NCI-H2107 (cell line): ENCODE measurements at regions not wholly inside any gene's neighbourhood (a gene's known extent, or its start where the extent isn't known, plus 50 kb on each side); places are given as distances from the start of the nearest gene placed in this dataset.
"Not testable (repeated sequence)": the region's sequence is repeated elsewhere in the genome, so short reads cannot be mapped to it uniquely, and the experiment has no call there.

Experiments used
- DNase-seq: peaks from one replicate; lab custom pipeline; 2025; lab: John Stamatoyannopoulos, UW

DNA sequence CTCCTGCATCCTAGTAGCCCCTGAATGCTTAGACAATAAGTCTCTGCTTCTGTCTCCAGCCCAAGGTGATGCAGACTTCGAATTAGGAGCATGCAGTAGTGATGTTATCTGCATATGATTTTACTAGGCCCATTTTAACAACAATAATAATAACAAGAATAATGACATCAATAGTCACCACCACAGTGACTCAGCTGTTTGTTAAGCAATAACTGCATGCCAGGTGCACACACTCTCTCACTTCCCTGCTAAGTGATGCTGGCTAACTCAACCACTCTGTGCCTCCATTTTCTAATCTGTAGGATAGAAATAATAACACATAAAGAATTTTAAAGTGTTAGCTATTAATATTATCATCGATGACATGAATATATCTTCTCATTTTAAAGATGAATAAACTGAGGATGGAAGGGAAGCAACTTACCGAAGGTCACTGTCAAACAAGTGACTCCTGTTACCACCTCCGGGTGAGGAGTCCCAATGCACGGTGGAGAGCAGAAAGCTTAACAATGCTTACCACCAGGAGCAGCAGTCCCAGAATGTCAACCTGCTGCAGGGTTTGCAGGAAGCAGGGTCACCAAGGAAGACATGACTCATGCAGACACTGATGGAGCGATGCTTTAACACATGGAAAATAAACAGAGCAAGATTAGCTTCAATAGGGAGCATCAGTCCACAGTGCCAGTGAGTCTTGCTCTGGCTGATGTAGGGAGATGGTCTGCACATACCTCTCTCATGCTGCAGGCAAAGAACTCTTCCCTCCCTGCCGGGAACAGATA, 290.2 kb downstream of the SPATA17 start:
- DNase-seq, result no peak

DNA sequence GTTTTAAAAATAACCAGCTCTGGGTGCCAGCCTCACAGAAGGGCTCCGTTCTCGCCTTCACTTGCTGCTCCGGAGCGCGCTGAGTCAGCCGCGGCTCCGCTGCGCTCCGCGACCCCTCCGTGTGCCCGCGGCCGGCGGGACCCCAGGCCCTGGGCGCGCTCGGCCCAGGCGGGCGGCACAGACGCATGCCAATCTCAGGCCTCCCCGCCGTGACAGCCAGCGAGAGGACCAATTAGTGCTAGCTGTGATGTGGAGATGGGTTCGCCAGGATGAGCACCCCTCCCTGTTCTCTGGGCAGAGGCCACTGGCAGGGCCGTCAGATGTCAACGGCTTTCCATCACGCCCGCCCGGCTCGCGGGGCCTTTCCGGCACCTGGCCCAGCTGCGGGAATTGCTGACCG, 293.8 kb downstream of the SPATA17 start:
- no peak for DNase-seq

DNA sequence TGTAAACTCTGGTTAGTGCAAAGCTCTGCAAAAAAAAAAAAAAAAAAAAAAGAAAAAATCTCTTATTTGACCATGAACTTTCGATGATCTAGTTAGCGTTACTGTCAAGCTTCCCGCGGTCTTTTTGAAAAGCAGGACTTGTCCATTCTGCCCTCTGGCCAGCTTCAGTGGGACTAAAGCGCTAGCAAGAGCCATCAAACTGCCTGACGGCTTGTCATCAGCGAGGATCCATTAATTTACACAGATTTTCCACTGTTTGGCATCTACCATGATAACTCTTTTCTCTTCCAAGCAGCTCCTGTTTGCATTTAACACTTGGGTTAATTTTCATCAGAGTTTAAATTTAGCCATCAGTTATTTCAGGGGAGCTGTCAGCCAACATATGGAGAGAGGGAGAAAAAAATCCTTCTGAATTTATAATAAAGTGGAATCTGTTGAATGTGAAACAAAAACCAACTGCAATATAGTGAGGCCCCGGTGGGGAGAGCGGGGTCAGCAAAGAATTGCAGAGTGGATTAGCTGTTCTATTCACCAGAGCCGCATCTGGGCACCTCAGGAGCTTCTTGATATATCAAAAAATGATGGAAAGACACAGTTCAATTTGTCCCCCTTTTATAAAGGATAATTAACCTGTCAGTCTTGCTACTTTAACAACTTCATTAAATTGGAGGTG, 298.2 kb downstream of the SPATA17 start:
- no peak for DNase-seq

DNA sequence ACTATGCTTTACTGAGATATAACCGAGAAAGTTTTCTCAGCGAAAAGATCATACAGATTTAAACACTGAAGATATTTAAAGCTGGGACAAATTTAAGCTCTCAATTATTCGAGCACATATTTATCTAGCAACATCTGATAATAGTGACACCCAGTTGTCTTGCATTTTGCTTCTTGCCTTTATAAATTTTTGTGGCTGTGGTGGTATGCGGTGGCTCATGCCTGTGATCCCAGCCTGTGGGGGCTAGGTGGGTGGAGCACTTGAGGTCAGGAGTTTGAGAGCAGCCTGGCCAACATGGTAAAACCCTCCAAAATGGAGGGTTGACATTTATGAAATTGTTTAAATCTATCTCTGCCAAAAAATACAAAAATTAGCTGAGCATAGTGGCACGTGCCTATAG, 312.2 kb downstream of the SPATA17 start:
- DNase-seq, result no peak

DNA sequence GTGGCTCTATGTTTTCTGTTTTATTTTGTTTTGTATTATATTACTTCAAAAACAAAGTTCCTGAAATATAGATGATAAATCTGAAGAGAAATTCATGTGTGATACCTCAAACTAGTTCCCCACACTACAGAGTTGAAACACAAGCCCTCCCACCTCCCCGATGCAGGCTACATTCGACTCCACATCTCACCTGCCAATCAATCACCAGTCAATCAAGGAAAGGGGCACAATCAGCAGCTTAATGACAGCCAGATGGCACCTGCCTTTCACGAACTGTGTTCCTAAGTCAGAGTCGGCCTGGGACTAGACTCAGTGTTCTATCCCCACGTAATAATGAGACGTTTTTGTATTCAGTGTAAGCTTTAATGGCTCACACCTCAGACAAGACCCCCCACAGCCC, 313.4 kb downstream of the SPATA17 start:
- no peak for DNase-seq

DNA sequence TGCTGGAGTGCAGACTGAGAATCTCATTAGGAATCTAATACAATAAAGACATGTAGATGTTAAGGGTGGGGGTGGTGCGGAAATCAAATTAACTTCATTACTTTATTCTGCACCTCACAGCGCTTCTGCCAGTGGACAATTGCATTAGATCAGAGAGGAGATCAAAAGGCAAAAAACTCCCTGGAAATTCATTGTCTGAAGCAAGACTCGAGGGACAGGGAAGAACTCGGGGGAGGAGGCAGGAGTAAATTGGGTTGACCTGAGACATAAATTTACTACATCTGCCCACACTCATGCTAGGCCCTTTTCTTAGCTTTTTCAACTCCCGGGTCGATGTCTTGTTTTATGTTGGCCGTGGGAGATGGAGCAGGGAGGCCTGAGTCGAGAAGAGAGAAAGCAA, 315.4 kb downstream of the SPATA17 start:
- no peak for DNase-seq

DNA sequence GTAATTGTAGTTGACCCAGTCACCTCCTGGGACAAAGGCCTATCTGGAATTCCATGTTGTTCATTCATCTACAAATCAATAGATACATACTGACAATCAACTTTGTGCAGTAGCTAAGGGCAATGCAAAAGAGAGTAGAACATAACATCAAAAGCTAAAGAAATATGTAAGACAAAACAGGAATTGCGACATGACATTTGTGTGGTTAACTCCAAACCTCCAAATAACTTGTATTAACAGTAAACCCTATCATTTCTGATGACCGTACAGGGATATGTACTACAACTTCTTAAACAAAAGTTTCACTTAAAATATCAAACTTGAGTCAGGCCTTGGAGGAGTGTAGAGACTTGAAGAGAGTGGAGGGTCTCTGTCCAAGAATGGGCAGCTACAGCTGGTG, 317.6 kb downstream of the SPATA17 start:
- DNase-seq, result no peak

DNA sequence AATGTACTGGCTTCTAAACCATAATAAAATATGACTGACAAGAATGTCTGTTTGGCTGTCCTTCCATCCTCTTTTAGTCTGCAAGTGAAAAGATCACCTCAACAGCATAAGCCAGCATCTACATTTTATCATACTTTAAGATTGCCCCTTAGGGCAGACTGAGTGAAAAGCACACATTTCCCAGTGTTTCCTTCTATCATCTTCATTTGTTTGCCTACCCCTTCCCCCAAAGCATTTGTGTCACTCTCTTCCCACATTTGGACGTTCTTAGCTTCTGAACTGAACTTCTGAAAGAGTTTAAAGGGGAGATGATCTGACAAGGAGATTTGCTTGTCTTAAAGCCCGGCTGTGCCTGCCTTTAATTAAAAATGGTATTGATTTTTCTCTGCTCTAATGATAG, 322.2 kb downstream of the SPATA17 start:
- DNase-seq, result no peak

DNA sequence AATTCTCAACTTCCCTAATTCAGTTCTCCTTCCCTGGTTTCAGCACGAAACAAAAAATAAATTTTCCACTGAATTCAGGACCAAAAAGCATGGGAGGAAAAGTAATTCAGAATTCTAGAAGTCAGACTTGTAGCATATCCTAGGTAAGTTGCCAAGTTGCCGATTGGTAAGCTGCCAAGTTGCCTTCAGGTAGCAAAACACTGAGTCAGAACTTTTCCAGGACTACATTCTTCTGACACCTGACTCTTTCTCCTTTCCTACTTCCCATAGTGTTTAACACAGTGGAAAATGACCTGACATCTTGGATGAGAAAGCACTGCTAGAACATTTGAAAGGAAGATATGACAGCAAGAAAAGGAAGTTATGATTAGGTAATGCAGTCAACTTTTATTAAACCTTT, 322.8 kb downstream of the SPATA17 start:
- no peak for DNase-seq

DNA sequence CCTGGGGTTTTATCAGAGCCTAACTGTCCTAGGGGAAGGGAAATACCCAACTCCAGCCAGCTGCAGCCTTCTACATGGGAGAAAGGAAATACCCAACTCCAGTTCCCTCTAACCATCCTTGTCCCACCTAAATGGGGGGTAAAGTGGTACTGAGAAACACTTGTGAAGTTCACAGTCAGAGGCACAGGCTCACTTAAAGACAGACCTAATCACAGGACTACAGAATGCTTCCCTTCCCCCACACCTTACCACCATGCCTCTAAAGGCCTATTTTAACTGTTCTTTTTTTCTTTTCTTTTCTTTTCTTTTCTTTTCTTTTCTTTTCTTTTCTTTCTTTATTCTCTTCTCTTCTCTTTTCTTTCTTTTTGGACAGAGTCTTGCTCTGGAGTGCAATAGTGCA, 324.6 kb downstream of the SPATA17 start:
- no peak for DNase-seq

DNA sequence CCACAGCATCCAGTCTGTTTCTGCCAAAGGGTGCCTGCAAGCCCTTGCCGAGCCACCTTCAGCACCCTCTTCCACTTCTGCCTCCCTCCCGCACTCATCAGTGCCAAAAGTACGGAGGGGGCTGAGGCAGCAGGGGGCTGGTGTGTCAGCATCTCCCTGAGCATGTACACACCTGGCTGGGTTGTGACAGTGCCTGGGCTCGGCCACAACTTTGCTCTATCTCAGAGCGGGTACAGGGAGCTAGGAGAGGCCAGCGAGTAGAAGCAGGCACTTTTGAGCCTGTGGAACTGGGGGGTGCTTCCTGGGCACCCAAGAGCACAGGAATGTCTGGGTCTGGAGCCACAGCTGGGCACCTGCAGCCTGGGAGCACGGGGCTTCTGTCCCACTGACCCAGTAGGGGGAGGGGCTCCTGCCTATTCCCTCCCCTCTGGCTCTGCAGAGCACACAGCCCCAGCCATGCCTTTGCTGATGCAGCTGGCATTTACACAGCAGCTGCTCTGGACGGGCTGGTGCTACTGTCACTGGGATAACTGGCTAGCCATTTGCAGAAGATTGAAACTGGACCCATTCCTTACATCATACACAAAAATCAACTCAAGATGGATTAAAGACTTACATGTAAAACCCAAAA, 319.8 kb upstream of the RRP15 start:
- DNase-seq, result no peak

DNA sequence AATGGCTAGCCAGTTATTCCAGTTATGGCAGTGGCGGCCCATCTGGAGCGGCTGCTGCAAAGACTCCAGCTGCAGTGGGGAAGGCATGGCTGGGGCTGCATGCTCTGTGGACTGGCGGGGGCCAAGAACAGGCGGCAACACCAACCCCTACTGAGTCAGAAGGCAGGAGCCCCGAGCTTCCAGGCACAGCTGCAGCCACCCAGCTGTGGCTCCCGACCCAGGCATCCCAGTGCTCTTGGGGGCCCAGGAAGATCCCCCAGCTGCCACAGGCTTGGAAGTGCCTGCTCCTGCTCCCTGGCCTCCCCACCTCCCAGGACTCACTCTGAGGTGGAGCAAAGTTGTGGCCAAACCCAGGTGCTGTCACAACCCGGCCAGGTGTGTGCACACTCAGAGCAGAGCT, 317.0 kb upstream of the RRP15 start:
- DNase-seq, result no peak

DNA sequence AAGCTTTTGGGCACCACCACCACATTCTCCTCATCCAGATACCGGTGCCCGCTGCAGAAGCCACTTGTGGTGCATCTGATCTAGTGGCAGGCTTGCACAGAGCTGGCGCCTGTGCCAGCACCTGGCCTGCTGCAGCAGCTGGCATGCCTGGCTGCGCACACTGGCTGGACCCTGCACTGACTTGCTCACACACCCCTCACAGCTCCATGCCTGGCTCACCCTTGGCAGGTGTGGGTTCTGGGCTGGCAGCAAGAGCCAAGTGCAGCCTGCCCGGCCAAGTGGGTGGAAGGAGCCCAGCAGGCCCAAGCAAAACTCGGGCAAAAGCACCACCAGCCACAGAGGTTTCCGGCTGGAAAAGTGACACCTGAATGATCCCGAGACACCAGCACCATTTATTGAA, 315.7 kb upstream of the RRP15 start:
- no peak for DNase-seq

DNA sequence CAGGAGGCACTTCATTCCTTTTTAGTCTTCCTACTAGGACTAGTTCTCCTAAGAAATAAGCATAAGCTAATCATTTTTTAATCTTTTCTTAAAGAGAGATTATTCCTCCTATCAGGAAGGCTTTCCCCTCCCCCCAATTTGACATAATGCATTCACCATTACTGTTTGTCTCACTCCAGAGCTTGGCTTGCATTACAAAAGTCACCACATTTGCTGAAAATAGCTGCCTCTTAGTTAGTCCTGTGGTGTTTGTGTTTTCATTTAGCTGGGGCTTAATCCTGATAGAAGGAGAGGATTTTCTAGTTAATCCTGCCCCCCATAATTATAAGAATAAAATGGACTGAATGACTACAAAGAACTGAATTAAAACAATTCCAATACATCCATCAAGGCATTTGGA, 307.1 kb upstream of the RRP15 start:
- no peak for DNase-seq

DNA sequence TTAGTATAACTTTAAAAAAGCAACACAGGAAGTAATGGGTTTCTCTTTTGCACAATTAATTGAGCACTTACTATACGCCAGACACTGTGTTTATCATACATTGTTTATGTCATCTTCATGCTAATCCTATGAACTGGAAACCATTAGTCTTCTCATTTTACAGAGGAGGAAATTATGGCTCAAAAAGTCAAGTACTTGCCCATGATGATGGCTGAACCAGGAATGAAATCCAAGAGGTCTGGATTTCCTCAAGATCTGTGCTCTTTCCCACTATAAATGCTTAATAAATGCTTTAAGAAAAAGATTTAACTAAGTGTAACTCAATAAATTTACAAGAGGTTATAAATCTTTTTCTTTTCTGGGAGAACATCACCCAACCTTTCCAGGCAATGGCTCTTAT, 303.7 kb upstream of the RRP15 start:
- no peak for DNase-seq

DNA sequence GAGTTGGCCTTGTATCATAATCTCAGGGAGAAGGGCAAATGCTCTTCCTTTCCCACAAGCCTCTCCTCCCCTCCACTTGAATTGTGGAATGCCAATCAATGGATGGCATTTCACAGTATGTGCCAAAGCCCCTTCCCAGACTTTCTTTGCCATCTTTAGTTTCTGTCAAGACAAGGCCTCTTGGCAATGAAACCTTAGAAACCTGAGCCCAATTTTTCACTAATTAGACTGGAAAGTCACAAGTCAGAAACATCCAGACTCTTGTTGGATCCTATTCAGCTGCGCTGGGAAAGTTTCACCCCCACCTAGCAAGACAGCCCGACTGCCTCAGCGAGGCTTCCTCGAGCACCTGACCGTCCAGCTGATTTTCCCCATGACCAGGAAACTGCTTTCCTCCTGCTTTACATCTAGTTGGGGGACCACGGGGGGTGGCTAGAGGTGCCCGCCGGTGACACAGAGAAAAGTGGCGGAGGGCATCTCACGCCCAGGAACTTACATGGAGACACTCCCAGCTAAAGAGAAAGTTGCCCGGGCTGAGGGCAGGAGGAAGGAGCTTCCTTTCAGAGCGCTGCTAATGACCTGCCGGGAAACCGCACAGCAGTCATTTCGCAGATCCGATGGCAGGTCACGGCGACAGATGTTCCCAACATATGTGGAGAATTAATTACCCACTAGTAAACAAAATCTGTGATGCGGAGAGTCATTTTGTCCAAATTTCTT, 302.6 kb upstream of the RRP15 start:
- no peak for DNase-seq

DNA sequence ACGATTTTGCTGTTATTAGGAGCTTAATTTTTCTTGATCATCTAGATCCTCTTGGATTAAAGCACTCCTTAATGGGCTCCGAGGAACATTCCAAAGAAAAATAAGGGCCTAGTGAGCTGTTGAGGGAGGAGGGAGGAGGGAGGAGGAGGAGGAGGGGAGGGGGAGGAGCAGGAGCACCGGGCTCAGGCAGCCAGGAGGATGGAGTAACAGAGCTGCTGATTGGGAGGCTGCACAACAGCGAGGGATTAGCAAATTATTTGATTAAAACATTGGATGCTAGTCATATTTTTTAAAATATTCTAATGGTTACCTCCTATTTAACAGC, 302.1 kb upstream of the RRP15 start:
- DNase-seq, result no peak

DNA sequence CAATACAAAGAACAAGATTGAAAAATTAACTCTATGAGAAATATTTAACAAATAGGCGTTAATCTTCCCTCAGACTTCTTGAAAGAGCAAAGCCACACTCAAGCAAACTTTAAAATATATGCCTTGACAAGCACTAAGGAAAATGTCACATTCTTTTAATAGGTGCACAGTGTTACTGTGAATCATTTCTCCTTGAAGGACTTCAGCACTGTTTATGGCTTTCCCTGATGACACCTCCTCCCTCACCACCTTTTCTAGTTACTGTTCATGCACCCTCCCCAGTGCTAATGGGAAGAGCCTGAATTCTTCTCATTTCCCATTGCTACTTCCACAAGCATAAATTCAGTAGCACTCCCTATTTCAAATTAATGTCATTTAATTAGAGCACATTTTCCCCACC, 299.5 kb upstream of the RRP15 start:
- no peak for DNase-seq

DNA sequence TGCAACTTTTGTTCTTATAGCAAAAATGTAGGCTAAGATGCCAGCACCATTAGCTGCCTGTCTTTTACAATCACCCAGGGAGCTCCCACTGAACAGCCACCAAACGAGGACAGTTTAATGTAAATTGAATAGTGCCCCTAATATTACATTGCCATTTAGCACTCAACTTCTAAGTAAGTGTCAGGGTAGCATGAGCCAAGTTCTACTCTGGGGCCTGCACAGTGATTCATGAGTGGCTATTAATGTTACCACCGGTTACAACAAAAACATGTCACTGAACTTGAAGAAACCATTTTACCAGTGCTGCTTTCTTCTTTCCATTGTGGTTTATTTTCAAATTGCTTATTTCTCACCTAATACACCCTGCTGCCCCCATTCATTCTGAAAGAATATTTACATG, 295.6 kb upstream of the RRP15 start:
- no peak for DNase-seq

DNA sequence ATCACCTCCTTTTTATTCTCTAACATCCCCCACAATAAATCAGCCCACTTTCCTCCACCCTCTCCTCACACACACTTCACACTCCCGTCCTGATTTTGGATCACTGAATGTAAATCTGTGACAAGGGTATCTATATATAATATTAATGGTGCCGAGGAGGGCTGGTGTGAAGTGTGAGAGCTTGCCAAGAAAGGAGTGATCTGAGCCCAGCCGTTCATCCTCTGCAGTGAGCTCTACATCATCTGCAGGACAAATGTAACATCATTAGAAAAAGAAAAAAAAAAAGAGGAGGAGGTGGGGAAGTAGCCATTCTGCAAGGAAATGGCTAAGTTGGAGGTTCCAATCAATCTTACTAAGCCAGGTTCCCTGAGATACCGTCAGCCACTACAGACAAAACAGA, 291.7 kb upstream of the RRP15 start:
- no peak for DNase-seq

DNA sequence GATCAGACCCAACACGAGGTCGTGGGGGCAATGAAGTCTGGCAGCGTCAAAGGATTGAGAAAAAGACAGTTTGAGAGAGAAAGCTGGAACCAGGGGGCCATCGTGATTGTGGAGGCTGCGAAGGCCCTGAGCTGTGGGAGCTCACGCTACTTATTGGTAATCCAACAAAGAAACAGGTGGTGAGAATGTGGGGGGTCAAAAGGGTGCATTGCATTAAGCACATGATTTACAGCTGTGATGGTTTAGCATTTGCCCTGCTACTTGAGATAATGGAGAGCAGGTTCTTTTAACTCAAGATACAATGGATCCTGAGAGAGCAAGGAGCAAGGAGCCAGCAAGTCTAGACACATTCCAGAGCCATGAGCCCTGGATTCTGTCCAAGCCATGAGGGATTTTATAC, 276.8 kb upstream of the RRP15 start:
- not testable (repeated sequence) for DNase-seq

DNA sequence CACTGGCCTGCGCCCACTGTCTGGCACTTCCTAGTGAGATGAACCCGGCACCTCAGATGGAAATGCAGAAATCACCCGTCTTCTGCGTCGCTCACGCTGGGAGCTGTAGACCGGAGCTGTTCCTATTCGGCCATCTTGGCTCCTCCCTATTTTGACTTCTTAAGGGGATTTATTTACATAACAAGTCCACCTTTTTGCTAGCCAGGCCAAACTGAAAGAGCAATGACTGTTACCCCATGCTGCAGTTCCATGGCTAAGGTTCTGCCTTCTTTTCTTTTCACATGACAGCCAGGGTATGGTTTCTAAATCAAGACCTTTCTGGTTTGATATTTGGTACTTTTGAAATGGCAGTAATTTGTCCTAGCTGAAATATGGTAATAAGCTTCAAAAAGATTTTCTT, 270.0 kb upstream of the RRP15 start:
- not testable (repeated sequence) for DNase-seq

DNA sequence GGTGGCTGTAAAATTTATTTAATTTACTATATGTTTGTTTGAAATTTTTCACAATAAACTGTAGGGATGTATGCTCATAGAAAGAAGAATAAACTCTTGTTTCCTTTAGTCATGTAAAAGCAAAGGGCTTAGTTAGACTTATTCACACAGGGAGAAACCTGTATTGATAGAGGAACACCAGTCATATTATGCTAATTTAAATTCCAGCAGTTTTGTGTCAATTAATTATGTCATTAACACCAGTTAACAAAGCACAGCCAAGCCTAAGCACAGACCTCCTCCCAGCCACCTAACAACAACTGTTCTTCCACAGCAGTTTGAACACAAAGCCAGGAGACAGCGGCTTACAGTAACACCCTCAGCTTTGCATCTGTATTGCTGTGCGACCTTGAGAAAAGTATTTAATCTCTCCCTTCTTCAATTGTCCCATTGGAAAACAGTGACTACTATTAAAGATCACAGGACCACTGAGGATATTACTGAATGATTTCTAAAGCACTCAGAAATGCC, 260.8 kb upstream of the RRP15 start:
- no peak for DNase-seq
